H1 (cell line): ENCODE measurements at regions not wholly inside any gene's neighbourhood (a gene's known extent, or its start where the extent isn't known, plus 50 kb on each side); places are given as distances from the start of the nearest gene placed in this dataset.

Experiments
- CTCF ChIA-PET: fragments of 300-600 bp; sonication (Branson Sonifier 250); formaldehyde crosslinking; loops from one replicate; lab custom pipeline; 2021; ENCODE audit not compliant: partially characterized antibody; lab: Charles Lee
- POLR2A ChIA-PET: fragments of 300-600 bp; sonication (Branson Sonifier 250); formaldehyde crosslinking; loops from one replicate; lab custom pipeline; 2021; ENCODE audit warnings: inconsistent platforms; ENCODE audit not compliant: partially characterized antibody; lab: Charles Lee
- DNase-seq, 2 experiments: peaks; one replicate each; pipeline versions ENCODE4 v3.0.0 to v3.0.0-alpha.2; 2010 to 2022; ENCODE audit warnings: low spot score in 2 of 2, low read depth in 1 of 2, mixed read lengths in 1 of 2
- FAIRE-seq: peaks from 2 replicates; lab custom pipeline; 2011; peaks lifted over from hg19 to GRCh38; lab: Jason Lieb, UNC
- H2AFZ ChIP-seq: 2 replicates; pipeline ENCODE4 v1.8.1; 2012; ENCODE audit warnings: low read length, inconsistent platforms
- H2AK5ac ChIP-seq: 2 replicates; pipeline ENCODE4 v1.6.1; 2013; ENCODE audit warnings: low read depth, low read length
- H2BK120ac ChIP-seq: replicated peaks from 2 replicates; pipeline ENCODE3; 2013; ENCODE audit warnings: low read depth, low read length, inconsistent platforms
- H2BK12ac ChIP-seq: 2 replicates; pipeline ENCODE4 v1.6.1; 2013; ENCODE audit warnings: low read depth, low read length
- H2BK15ac ChIP-seq: 2 replicates; pipeline ENCODE4 v1.6.1; 2013; ENCODE audit warnings: low read length
- H2BK20ac ChIP-seq: 2 replicates; pipeline ENCODE4 v1.6.1; 2013; ENCODE audit warnings: low read length
- H2BK5ac ChIP-seq: 2 replicates; pipeline ENCODE4 v1.6.1; 2013; ENCODE audit warnings: low read depth, low read length
- H3K14ac ChIP-seq: 2 replicates; pipeline ENCODE4 v1.6.1; 2013; ENCODE audit warnings: inconsistent platforms; ENCODE audit not compliant: insufficient read length
- H3K18ac ChIP-seq: 2 replicates; pipeline ENCODE4 v1.6.1; 2013; ENCODE audit warnings: low read length; ENCODE audit errors: extremely low read depth
- H3K23ac ChIP-seq: 2 replicates; pipeline ENCODE4 v1.6.1; 2013; ENCODE audit warnings: inconsistent platforms; ENCODE audit not compliant: insufficient read length
- H3K23me2 ChIP-seq: 2 replicates; pipeline ENCODE4 v1.6.1; 2013; ENCODE audit warnings: low read depth, low read length
- H3K27ac ChIP-seq: 2 replicates; pipeline ENCODE4 v1.6.1; 2011; ENCODE audit warnings: low read depth, low read length, inconsistent platforms
- H3K27me3 ChIP-seq, 4 experiments: replicated peaks in 1 of 4; 1 replicate in 1 of 4; 2 replicates in 3 of 4; pipeline versions ENCODE4 v1.6.1 to v1.8.1; 2011 to 2013; ENCODE audit warnings: low read length in 3 of 4, mild to moderate bottlenecking in 3 of 4, inconsistent platforms in 2 of 4, mixed read lengths in 2 of 4, moderate library complexity in 1 of 4; ENCODE audit not compliant: control insufficient read depth in 3 of 4, insufficient read depth in 3 of 4; ENCODE audit errors: extremely low read depth in 1 of 4
- H3K36me3 ChIP-seq, 4 experiments: 2 replicates each; pipeline versions ENCODE4 v1.6.1 to v1.8.1; 2011 to 2013; ENCODE audit warnings: mild to moderate bottlenecking in 4 of 4, low read length in 3 of 4, moderate library complexity in 2 of 4, control low read depth in 1 of 4, inconsistent platforms in 1 of 4; ENCODE audit not compliant: insufficient read depth in 4 of 4, control insufficient read depth in 2 of 4
- H3K4ac ChIP-seq: replicated peaks from 2 replicates; pipeline ENCODE3; 2013; ENCODE audit warnings: low read length, low read depth, mixed read lengths, inconsistent platforms; ENCODE audit not compliant: insufficient read length
- H3K4me1 ChIP-seq, 4 experiments: replicated peaks in 1 of 4; 1 replicate in 1 of 4; 2 replicates in 3 of 4; pipeline versions ENCODE4 v1.6.1 to v1.8.1; 2011 to 2013; ENCODE audit warnings: low read length in 3 of 4, inconsistent platforms in 2 of 4, mixed read lengths in 1 of 4; ENCODE audit not compliant: insufficient read depth in 4 of 4, control insufficient read depth in 3 of 4
- H3K4me2 ChIP-seq, 2 experiments: 2 replicates each; pipeline versions ENCODE4 v1.6.1 to v1.8.1; 2011 to 2013; ENCODE audit warnings: low read depth in 2 of 2, low read length in 2 of 2, control low read depth in 1 of 2, inconsistent platforms in 1 of 2, mild to moderate bottlenecking in 1 of 2; ENCODE audit not compliant: insufficient read depth in 1 of 2
- H3K4me3 ChIP-seq, 4 experiments: fragments of 200-600, 300-600 bp in 1 of 4; sonication (generic), shearing (Covaris generic), sonication (Bioruptor Twin) in 1 of 4; 2 replicates each; pipeline versions ENCODE4 v1.5.1 to v1.8.1; 2011 to 2016; ENCODE audit warnings: low read length in 4 of 4, low read depth in 3 of 4, control low read depth in 2 of 4, inconsistent platforms in 2 of 4, mild to moderate bottlenecking in 2 of 4, mixed read lengths in 1 of 4, moderate library complexity in 1 of 4; ENCODE audit not compliant: insufficient read depth in 2 of 4; ENCODE audit errors: extremely low read depth in 1 of 4
- H3K56ac ChIP-seq: replicated peaks from 2 replicates; pipeline ENCODE3; 2013; ENCODE audit warnings: low read depth, mild to moderate bottlenecking, mixed read lengths, low read length, inconsistent platforms; ENCODE audit not compliant: insufficient read length
- H3K79me1 ChIP-seq: 2 replicates; pipeline ENCODE4 v1.6.1; 2013; ENCODE audit warnings: low read depth, low read length, control low read depth
- H3K79me2 ChIP-seq, 2 experiments: 2 replicates each; pipeline versions ENCODE4 v1.6.1 to v1.8.1; 2012 to 2013; ENCODE audit warnings: low read length in 2 of 2, mild to moderate bottlenecking in 2 of 2, inconsistent platforms in 1 of 2; ENCODE audit not compliant: insufficient read depth in 2 of 2, control insufficient read depth in 1 of 2
- H3K9ac ChIP-seq, 4 experiments: replicated peaks in 1 of 4; 1 replicate in 1 of 4; 2 replicates in 3 of 4; pipeline versions ENCODE4 v1.6.1 to v1.8.1; 2011 to 2013; ENCODE audit warnings: low read depth in 3 of 4, low read length in 3 of 4, control low read depth in 2 of 4, mild to moderate bottlenecking in 2 of 4, moderate library complexity in 2 of 4, inconsistent platforms in 1 of 4; ENCODE audit errors: extremely low read depth in 1 of 4
- H3K9me3 ChIP-seq, 2 experiments: 2 replicates each; pipeline versions ENCODE4 v1.6.1 to v1.8.1; 2012 to 2013; ENCODE audit warnings: mild to moderate bottlenecking in 2 of 2, moderate library complexity in 2 of 2, control low read depth in 1 of 2, inconsistent platforms in 1 of 2, low read depth in 1 of 2, low read length in 1 of 2, mixed read lengths in 1 of 2; ENCODE audit not compliant: insufficient read depth in 2 of 2
- H4K20me1 ChIP-seq, 2 experiments: replicated peaks in 1 of 2; 2 replicates each; pipeline versions ENCODE3 to v1.8.1; 2011 to 2013; ENCODE audit warnings: inconsistent platforms in 2 of 2, low read length in 2 of 2, mild to moderate bottlenecking in 1 of 2; ENCODE audit not compliant: insufficient read depth in 2 of 2, control insufficient read depth in 1 of 2
- H4K5ac ChIP-seq: 2 replicates; pipeline ENCODE4 v1.6.1; 2013; ENCODE audit warnings: low read length, low read depth, mixed read lengths, inconsistent platforms; ENCODE audit not compliant: insufficient read length
- H4K8ac ChIP-seq: 2 replicates; pipeline ENCODE4 v1.8.0; 2013; ENCODE audit warnings: mild to moderate bottlenecking, moderate library complexity, low read length, inconsistent platforms; ENCODE audit not compliant: insufficient read depth; ENCODE audit errors: extremely low read depth
- H4K91ac ChIP-seq: replicated peaks from 2 replicates; pipeline ENCODE3; 2013; ENCODE audit warnings: low read length, mixed read lengths, inconsistent platforms; ENCODE audit not compliant: insufficient read length
- CHD7 ChIP-seq: fragments of 300-600 bp; sonication (generic); IDR thresholded peaks from 2 replicates; pipeline ENCODE4 v1.7.1; 2012; ENCODE audit warnings: low read length, moderate library complexity, mild to moderate bottlenecking, inconsistent platforms; ENCODE audit not compliant: insufficient replicate concordance
- WGBS, 2 experiments: shearing (Covaris generic) in 1 of 2; methylation state at CpG; one replicate each; pipeline versions ENCODE4 v1.1.6 to v1.1.7; 2013 to 2015; ENCODE audit warnings: low lambda C conversion rate in 2 of 2, mixed read lengths in 2 of 2, inconsistent platforms in 1 of 2, low coverage in 1 of 2, missing lambda C conversion rate in 1 of 2; ENCODE audit not compliant: insufficient replicate concordance in 2 of 2, insufficient coverage in 1 of 2, insufficient read length in 1 of 2; ENCODE audit errors: extremely low coverage in 1 of 2, missing lambda C conversion rate in 1 of 2; 5-methylcytosine and 5-hydroxymethylcytosine counted together

GRCh38 chr5:105773241-105773640, 1897.5 kb downstream of the EFNA5 start:
- Histone ChIP-seq H3K79me1 (no peaks in the 10 kb centered on the region), H3K27me3 (no peaks in the 10 kb centered on the region), H3K4me2 (no peak overlapping the region), H3K4me1 (no peaks in the 10 kb centered on the region), H4K20me1 (no peaks in the 10 kb centered on the region), H2BK5ac (no peak overlapping the region), H3K9ac (no peak overlapping the region), H3K23me2 (no peaks in the 10 kb centered on the region), H4K8ac (no peak overlapping the region), H3K56ac (no peak overlapping the region), H3K27ac (no peak overlapping the region), H3K4me3 (no peak overlapping the region), H3K79me2 (no peaks in the 10 kb centered on the region), H4K91ac (no peak overlapping the region), H3K18ac (no peak overlapping the region), H2BK12ac (no peak overlapping the region), H3K4ac (no peak overlapping the region), H2AK5ac (no peak overlapping the region), H2BK20ac (no peak overlapping the region), H2BK15ac (no peak overlapping the region), H3K36me3 (no peaks in the 10 kb centered on the region), H3K23ac (no peak overlapping the region), H4K5ac (no peak overlapping the region), H2AFZ (no peak overlapping the region), H3K9me3 (no peaks in the 10 kb centered on the region), H2BK120ac (no peak overlapping the region), H3K14ac (no peak overlapping the region)
- CTCF ChIA-PET, result no interaction called here
- 96% methylated on average over 3 of the region's 3 CpGs; no CpG with 5 or more reads in 1 of the 2 experiments for WGBS, 2 experiments
- DNase-seq, result no peak
- FAIRE-seq, result no peak
- POLR2A ChIA-PET, result no interaction called here
- no peak for TF ChIP-seq CHD7
